ENCODE measurements at regions not wholly inside any gene's neighbourhood (a gene's known extent, or its start where the extent isn't known, plus 50 kb on each side); places are given as distances from the start of the nearest gene placed in this dataset.

DNA sequence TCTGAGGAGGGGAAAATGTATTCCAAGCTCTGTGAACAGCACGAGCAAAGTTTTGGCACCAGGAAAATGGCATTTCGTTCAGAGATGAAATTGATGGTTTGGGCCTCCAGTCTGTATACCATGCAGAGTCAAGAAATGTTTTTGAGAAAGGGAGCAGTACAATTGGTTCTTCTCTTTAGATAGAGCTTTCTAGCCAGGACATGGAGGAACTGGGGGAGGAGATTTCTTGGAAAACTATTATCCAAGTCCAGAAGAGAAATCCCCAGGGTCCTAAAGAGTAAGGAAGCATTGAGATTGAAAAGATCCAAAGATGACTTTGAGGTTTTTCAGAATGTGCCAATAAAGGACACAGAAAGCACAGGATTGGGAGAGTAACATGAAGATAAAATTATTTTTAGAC, 432.4 kb downstream of the TNS1 start:
- no peak for DNase-seq

DNA sequence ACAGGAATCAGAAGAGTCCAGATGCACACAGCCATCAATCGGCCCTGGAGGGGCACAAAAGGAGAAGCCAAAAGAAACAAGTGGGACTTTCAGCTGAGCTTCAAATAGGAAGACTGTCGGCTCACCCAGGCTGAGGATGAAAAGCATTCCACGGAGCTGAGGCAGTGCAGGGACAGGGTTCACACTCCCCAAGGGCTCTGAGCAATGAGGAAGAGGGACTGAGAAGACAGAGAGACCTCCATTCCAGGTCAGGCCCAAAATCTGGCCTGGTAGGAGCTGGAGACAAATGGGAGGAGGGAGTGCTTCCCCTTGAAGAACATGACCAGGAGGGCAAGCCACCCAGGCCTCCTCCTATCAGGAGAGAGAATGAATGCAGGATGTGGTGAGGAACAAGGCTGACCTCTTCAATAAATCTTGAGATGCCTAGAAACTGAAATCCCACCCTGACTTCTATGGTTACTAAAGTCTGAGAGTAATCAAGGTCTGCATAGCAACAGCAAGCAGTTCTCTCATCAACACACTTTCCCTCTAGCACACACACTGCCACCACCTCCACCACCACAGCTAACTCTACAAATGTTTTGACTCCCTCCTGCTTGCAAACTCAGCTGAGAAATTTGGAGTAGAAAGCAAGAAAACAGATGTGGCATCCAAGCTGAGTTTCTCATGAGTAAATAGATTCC, 434.4 kb downstream of the TNS1 start:
- no peak for DNase-seq

DNA sequence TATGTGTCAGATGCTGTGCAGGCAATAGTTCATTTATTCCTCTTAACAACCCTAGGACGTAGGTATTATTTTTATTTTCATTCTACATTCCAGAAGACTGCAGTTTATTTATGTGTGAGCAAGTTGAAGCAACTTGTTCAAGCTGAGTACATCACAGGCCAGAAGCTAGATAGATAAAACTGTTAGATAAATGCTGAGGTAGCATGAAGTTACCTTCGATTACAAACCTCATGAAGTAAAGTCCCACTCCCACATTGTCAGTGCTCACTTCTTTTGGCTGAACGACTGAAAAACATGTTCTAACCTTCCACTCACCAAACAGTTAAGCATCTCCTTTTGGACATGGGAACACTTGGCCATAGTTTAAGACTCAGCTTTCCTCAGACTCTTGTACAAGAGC, 439.2 kb downstream of the TNS1 start:
- DNase-seq, result no peak

DNA sequence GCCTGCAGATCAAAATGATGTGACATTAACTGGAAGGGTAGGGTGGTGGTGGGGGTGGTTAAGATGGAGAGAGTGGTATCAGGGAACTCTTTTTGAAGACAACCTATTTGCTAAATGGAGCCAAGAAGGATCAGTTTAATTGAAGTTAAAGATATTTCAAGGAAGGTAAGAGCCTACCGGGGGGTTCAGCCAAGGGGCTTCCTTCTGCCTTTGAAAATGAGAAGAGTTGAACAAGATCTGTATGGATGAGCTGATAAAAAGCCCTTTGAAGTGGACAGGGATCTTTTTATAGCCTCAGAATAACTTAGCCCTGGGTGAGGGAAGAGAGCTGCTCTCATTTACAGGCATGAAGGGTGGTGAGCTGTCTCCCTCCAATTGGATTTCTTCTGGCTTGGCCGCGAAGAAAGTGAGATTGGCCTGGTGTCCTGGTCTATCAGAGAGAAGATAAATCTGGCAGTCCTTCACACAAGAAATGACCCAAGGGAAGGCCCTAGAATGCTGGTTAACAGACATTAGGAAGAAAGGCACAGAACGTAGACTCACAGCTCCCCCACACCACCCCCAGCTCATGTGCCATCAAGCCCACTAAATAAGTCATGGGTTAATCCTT, 439.8 kb downstream of the TNS1 start:
- DNase-seq, result no peak

DNA sequence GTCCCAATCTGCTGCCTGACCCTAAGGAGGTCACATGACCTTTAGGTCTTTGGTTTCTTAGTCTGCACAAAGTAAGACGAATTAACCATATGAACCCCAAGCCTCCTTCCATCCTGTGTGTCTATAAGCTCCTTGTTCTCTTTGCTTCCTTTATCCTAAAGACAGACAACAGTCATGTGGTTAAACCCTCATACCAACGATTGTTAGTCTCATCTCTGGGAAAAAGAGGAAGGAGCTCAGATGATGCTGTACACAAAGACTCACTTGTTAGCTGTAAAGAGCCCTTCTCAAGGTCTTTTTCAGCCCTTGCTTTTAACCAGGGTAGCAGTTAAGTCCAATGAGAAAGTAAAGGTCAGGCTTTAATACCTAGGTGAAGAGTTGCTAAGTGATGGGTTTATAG, 443.7 kb downstream of the TNS1 start:
- DNase-seq, result no peak

DNA sequence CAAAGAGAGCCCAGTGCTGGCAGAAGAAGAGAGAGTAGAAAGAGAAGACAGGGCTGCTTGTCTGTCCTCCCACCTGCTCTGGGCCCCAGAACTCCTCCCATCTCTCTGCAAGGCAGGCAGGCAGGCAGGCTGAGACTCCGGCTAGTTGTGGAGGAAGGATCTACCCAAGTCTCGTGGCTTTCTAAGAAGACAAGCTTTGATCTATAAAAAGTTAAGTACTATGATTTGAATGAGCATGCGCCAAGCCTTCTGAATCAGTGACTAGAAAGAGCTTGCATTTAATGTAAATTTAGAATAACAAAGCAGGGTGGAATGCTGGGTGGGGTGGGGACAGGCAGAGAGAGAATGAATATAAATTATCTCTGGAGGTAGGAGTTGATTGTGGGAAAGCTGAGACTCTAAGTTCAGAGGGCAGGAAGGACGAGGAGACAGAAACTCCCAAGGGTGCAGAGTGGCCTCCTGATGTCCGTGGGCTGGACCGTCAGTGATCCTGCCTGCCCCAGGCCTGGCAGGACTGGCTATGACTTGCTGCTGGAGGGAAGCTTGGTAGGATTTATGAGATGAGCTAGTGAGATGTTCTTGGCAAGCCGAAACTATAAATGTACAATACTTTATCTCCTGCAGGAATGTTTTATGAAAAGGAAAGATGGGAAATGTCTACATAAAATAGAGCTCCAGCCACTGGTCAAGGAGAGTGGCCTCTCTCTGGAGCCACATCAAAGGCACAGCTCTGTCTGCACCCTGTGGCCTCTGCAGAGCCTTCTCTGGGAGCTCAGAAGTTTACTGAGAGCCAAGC, 447.5 kb downstream of the TNS1 start:
- no peak for DNase-seq

DNA sequence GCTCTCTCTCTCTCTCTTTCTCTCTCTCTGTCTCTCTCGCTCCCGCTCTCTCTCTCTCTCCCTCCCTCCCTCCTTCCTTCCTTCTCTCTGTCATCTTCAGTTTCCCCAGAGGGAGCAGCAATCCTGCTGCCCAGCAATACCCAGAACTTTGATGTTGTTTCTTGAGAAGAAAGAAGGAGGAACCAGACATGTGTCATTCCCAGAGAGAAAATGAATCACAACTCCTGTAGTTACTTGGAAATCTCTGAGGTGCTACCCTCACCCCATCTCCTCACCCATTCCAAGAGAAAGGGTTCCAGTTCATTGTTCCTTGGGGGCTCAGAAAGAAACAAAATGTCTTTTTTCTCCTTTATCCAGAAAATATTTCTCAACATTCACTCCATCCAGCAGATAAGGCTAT, 449.1 kb downstream of the TNS1 start:
- DNase-seq, result no peak

DNA sequence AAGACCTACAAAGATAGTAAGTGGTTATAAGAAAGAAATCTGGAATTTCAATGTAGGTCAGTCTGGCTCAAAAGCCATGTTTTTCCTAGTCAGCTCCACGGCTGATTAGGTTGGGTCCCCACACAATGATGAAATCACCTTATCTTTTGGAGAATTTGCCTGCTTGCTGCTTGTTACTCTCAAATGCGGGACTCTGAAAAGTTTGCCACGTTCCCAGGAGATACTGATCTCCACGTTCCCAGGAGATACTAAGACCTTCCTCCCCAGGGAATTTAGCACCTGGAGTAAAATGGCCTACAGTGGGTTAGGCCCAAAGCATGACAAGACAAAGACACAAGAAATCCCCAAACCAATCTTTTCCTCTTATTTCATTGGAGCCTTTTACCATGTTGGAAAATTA, 449.6 kb downstream of the TNS1 start:
- DNase-seq, result no peak

DNA sequence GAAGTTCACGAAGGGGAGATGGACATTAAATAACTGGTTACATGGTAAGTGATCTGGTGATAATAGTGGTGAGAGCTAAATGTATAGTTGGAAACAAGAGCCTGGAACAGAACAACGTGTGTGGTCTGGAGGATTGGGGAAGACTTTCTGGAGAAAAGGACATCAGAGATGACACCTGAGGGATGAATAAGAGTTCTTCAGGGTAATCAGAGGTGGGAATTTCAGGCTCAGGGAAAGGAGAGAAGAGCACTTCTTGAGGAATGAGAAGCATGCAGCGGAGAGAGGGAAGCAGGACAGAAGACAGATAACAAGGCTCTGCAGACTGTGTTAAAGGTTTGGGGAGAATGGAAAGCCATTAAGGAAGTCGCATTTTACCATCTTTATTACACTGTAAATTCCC, 450.7 kb downstream of the TNS1 start:
- no peak for DNase-seq

DNA sequence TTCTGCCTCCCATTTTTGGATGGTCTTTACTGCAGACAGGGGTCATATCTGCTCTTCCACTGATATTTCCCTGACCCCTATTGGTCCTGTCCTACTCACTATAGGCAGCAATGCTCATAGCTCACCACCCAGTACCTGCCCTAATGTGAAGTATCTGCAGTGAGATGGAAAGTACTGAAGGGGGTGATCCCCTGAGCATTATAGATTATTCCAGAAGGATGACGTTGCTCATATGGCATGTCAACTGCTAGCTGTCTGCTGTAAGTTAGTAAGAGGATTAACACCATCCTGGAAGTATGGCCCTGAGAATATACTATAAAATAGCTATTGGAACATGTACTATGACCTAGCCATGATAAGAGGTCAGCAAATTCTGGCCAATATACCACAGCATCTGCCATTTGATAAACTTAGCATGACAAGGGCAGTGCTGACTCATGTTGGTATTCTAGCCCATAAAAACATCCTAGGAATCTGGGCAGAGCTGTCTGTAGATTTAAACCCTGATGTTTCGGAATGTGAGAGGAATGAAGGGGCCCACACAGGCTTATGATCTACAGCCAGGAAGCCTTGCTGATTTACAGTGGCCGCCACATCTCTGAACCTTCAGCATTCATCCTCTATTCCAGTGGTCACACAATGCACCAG, 451.4 kb downstream of the TNS1 start:
- no peak for DNase-seq

DNA sequence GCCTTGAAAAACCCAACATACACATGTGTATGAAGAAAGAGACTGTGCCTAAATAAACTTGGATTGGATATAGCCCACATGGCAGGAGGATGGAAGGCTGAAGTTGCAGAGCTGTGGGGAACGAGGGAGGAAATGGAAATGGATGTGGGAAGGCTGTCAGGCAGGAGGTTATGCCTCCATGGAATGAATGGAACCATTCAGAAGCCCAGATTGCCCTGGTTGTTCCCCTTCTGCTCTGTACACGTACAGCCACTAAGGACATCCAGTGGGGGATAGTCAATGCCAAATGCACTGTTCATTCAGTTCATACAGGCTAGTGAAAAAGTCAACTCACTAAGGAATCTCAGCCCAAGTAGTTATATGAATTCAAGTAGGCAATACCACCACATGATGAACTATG, 463.7 kb downstream of the TNS1 start:
- no peak for DNase-seq

DNA sequence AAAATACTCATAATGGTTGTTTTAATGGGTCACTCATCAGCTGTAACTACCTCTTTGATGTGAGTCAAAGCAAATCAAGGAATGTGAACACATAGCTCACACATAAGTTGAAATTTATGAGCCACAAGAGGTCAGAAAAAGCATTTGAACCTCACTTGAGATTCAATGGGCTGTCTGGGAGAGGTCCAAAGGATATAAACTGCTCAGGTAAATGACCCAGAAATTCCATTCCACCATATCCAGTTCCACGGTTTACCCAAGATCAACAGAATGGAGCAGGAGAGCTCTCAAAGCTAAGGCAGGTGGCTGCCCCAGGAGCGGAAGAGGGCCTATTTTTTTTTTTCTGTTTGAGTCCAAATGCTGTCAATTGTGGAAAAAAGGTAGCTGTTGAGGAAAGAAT, 464.1 kb downstream of the TNS1 start:
- no peak for DNase-seq

DNA sequence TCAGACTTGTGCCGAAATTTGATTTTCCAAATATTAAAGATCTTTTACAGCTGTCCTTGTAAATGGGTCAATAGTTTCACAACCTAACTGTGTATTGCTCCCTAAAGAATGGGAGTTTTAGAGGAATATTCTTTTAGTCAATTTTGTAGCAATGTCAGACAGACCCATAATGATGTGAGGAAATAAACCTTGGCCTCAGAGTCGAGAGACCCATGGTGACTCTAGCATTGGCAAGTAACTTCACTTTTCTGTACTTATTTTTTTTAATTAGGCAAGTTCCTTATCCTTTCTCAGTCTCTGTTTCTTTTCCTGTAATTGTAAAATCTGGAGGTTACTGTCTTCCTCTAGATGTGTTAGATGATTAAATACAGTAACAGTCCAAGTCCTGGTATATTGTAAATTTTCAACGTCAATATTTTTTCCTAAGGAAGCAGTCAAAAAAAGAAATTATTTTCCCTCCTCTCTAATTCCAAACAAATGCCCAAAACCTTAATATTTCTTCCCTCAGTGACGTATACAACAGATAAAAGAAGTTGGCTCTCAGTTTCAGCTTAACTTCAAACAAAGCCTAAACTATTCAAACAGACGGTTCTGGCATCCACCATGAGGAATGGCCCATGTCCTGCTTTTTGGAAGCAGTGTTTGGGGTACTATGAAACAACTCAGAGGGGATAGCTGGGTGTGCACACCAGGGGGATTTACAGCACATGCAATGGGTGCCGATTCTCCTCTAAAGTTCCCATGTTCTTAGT, 466.7 kb downstream of the TNS1 start:
- DNase-seq, result no peak

DNA sequence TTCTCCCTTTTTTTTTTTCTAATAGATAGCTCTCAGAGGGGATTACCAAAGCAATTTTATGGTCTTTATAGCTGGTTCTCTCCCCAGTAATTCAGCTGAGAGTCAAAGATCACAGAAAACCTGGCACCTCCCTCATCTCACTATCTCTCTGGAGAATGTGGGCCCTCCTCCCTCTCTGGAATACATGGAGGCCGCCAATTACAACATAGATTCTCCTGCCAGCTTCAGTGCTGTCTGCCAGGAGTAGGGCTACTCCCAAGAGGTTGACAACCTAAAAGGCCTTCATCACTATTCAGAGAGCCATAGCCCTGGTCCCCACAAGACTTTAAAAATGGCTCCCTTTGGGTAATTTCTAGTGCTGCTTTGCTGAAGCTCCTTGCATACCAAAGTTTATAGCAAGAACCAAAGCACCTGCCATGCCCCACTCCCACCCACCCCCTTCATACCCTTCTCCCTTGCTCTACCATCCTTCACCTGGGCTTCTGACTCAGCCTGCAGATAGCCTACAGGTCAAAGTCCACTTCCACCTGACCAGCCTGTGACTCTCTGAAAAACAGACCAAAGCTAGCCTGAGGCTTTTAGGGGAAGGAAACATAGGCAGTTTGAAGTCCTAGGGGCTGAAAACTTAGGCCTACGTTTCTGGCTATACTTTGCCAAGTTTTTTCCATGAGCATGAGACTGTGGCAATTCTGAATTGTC, 472.3 kb downstream of the TNS1 start:
- DNase-seq, result no peak

DNA sequence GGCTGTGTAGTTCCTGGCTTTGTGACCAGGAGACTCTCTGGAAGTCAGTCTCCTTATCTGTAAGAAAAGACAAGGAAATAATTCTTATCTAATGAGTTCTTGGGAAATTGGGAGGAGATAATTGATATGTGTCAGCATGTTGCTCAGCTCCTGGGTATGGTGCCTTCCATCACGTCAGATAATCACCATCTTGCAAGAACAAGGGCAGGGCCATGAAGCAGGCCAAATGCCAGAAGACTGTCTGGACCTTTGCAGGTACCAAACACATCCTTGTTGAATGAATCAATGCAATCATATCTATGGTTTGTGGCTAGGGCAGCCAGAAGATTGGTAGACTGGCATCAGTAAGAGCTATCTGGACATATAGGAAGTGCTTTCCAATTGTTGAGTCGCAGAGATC, 473.5 kb downstream of the TNS1 start:
- no peak for DNase-seq

DNA sequence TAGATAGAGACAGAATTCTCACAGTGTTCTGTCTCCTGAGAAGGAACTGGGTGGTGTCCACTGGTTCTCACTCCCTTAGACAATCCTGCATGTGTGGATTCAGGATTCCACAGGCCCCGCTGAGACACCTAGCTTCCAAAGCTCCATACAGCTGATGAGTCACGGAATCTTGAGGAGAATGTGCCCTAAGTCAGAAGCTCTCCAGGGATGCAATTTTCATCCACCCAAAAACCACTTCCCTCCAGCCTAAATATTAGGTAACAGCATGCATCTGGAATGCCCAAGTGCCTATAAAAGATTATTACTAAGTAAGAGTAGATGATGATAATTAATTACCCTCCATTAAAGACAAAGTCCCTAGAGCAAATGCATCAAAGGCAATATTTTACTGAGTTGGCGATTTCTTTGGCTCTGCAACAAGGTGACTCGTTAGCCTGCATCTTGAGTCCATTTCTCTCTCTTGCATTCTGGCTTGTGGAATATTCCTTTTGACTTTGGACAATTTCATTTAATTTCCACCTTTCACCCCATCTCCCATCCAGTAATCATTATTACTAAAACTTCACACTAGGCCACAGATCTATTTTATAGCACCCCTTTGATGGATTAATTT, 475.1 kb downstream of the TNS1 start:
- no peak for DNase-seq

DNA sequence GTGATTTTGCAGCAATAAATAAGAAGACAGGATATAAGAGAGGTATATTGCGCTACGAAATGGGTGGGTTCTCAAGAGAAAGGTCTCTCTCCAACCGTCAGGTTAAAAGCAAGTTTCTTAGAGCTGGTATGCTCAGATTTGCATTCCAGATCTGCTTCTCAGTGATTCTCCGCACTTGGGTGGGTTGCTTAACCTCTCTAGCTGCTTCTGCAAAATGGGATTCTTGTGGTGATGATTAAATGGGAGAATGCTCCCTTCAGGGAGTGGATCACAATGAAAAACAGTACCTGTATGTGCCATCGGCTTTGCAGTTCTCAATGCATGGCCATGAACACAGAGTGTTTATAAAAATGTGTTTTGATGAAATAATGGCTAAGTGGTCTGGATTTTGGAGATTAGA, 477.7 kb downstream of the TNS1 start:
- DNase-seq, result no peak

DNA sequence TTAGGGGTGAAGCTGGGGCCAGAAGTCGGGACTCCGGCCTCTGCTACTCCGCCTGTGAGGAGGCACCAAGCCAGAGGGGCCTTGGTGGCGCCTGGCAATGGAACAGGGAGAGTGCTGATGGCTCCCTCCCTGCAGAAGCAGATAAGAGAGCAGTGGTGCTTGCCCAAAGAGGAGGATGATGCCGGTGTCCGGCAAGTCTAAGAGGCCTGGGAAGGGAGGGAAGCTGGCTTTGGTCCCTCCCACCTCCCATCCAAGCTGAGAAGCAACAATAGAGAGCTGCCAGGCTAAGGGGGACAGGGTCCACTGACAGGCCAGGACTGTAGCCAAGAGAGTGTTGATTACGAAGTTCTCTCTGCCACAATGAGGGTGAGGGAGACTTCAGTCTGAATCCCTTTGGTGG, 479.5 kb downstream of the TNS1 start:
- DNase-seq, result no peak

DNA sequence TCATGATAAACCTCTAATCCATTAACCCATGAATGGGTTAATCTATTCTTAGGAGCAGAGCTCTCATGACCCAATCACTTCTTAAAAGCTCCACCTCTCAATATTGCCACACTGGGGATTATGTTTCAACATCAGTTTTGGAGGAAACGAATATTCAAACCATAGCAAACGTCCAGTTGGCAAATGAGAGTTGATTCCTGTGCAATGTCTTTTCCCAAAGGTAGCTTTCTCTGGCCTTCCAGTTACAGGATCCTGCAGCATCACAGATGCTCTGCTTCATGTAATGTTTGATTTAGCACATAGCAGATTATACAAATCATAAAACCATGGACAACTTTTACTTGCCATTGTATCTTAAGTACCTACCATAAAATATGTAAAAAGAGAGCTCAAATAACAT, 481.0 kb downstream of the TNS1 start:
- DNase-seq, result no peak

DNA sequence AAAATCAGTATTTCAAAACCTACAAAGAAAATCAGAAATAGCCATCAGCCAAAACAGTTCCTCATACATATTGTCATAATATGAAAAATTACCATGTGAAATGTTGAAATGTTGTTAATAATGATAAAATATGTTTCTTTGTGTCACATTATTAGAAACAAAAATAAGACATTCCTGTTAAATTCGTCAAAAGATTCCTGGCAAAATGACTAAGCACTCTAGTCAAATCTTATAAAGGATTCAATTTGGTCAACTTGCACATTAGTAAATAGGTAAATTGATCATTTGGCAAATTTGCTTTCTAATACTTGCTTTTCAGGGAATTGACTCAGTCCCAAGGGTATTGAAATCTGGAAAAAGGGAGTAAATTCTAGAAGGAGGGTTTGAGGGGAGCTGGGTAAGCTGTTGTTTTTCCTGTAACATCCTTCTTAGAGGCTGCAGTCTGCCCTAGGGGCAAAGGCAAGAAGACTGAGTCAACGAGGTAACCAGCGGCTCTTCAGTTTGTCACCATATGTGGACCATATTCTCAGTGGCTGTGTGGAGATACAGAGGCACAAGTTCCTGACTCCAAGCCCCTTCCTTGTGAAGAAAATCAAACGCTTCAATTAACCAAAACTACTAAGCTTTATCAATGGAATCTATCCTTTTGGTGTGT, 482.3 kb downstream of the TNS1 start:
- no peak for DNase-seq

DNA sequence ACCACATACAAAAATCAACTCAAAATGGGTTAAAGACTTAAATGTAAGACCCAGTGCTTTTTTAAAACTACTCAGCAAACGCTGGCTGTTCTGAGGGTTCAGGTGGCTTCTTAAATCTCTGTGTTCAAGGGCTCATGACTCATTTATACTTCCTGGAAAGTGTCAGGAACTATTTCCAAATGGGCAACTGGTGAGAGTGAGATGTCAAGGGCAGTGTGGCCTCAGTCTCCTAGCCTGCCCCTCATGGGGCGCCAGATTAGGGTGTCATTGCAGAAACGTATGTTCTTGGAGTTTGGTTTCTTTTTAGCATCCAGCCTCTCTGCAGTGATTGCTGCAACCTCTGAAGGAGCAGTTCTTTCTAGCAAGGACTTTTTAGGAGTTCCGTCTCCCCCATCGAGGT, 485.4 kb downstream of the TNS1 start:
- no peak for DNase-seq

Measured in GF-D8 (cell line).